Liver (tissue), 3 donors: ENCODE measurements at regions not wholly inside any gene's neighbourhood (a gene's known extent, or its start where the extent isn't known, plus 50 kb on each side); places are given as distances from the start of the nearest gene placed in this dataset.

Source experiments
- CTCF ChIP-seq: fragments of 150-350 bp; IDR thresholded peaks from 2 replicates; pipeline ENCODE4 v1.5.1; 2017; ENCODE audit warnings: improper control_type of control experiment, low read depth, low read length; ENCODE audit not compliant: missing input control
- FOXA1 ChIP-seq: IDR thresholded peaks from 2 replicates; pipeline ENCODE4 v1.6.1; 2016; ENCODE audit warnings: antibody characterized with exemption
- FOXA2 ChIP-seq: IDR thresholded peaks from 2 replicates; pipeline ENCODE4 v1.6.1; 2016; ENCODE audit warnings: antibody characterized with exemption
- JUND ChIP-seq, 2 donors: IDR thresholded peaks; 2 replicates each; pipeline ENCODE4 v1.6.1; 2016; ENCODE audit warnings: antibody characterized with exemption in 2 of 2
- donor health status: healthy.
- donor health status: healthy.

GRCh38 chr7:9031386-9031785 is 598.0 kb downstream of the NXPH1 start:
- no peak for TF ChIP-seq CTCF
- no peak for TF ChIP-seq JUND (IDR thresholded peaks at IDR 0.05)
- no peak for TF ChIP-seq FOXA2
- TF ChIP-seq FOXA1 = no peak
